ENCODE measurements at regions not wholly inside any gene's neighbourhood (a gene's known extent, or its start where the extent isn't known, plus 50 kb on each side); places are given as distances from the start of the nearest gene placed in this dataset.
"Not testable (repeated sequence)": the region's sequence is repeated elsewhere in the genome, so short reads cannot be mapped to it uniquely, and the experiment has no call there.

GRCh38 chr4:13761581-13761980 is 134.1 kb upstream of the BOD1L1 start:
- not testable (repeated sequence) for TF ChIP-seq CTCF (IDR thresholded peaks at IDR 0.05; ENCODE audit: low read depth, low read length, poor library complexity, severe bottlenecking); EZH2phosphoT487 (IDR thresholded peaks at IDR 0.05; ENCODE audit: borderline replicate concordance, low read length)

Data from DOHH2 (cell line).